Epithelial cell of proximal tubule (primary cell): ENCODE measurements at regions not wholly inside any gene's neighbourhood (a gene's known extent, or its start where the extent isn't known, plus 50 kb on each side); places are given as distances from the start of the nearest gene placed in this dataset.

Experiments
- DNase-seq: peaks from one replicate; pipeline ENCODE4 v3.0.0-alpha.2; 2011; ENCODE audit warnings: low read depth
- H3K4me3 ChIP-seq: 2 replicates; pipeline ENCODE4 v1.5.1; 2011; ENCODE audit warnings: low read depth, mild to moderate bottlenecking, low read length
- CTCF ChIP-seq: conservative IDR thresholded peaks from 2 replicates; pipeline ENCODE4 v1.5.1; 2012; ENCODE audit warnings: low read depth, mild to moderate bottlenecking, low read length

DNA sequence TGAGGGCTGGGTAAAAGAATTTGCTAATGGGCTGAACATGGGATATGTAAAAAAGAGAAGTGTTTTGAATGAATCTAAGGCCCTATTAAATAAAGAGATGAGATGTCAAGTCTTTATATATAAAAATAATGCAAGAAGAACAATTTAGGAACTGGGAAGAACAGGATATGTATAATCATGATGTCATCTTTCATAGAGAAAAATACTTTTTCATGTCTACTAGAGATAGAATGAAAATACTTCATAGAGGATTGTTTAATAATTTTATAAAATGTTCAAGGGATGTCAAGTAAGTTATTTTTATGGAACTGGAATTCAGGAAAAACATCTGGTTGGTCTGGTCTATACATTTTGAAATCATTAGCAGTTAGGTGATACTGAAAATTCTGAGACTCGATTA lies 799.0 kb upstream of the CTNND2 start:
- DNase-seq = no peak
- TF ChIP-seq CTCF = no peak
- no peak overlapping the region for H3K4me3 ChIP-seq

- no peak for TF ChIP-seq CTCF
- no peak overlapping the region for H3K4me3 ChIP-seq
- no peak for DNase-seq
These were observed 791.4 kb upstream of the CTNND2 start for GRCh38 chr5:12695651-12696050.

GRCh38 chr5:12691330-12691729 lies 787.1 kb upstream of the CTNND2 start:
- peak; percentile 2 for DNase-seq
- TF ChIP-seq CTCF = no peak

DNA sequence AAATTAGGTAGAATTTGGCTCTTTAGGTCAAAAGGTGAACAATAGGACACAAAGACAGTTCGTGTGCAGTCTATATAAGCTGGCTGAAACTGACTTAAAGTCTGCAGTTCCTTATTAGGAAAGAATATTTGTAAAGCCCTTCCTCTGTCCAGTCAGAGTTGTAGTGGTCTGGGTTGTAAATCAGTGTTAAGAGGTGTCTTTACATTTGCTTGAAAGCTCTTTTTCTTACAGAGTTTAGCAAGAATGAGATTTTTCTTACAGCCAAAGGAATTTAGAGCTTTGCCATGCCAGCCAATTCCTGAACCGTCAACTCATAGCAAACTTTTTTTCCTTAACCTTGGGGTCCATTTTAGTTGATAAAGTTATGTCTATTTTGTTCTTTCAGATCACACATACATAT lies 786.1 kb upstream of the CTNND2 start:
- DNase-seq = no peak
- no peak overlapping the region for H3K4me3 ChIP-seq
- TF ChIP-seq CTCF = no peak

More at GRCh38 chr5:12691330-12691729, 787.1 kb upstream of the CTNND2 start:
- no peak overlapping the region for H3K4me3 ChIP-seq

- no peak overlapping the region for H3K4me3 ChIP-seq
- DNase-seq = no peak
- TF ChIP-seq CTCF = no peak
These were observed 779.0 kb upstream of the CTNND2 start for GRCh38 chr5:12683249-12683648.

DNA sequence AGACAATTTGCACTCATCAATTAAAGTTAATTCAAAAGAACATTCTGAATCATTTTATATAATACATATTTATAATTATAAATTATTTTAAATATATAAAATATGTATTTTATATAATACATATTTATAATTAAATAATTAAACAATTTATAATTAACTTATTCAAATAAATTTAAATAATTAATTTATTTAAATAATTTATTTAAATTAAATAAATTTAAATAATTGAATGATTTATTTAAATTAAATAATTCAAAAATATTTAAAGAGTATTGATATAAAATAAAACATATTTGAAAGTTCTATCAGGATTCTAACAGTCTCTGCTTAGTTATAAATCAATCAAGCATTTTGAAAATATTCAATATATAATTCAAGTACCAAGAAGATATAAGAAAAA lies 775.5 kb upstream of the CTNND2 start:
- no peak overlapping the region for H3K4me3 ChIP-seq
- DNase-seq = no peak
- TF ChIP-seq CTCF = no peak

GRCh38 chr5:12675959-12676358 lies 771.7 kb upstream of the CTNND2 start:
- H3K4me3 ChIP-seq = no peak overlapping the region
- DNase-seq = no peak
- no peak for TF ChIP-seq CTCF
